ENCODE measurements at regions not wholly inside any gene's neighbourhood (a gene's known extent, or its start where the extent isn't known, plus 50 kb on each side); places are given as distances from the start of the nearest gene placed in this dataset.

- TF ChIP-seq EZH2phosphoT487 (IDR thresholded peaks at IDR 0.05; ENCODE audit: borderline replicate concordance, low read depth, low read length) (no peak), CTCF (conservative IDR thresholded peaks at IDR 0.05; ENCODE audit: low read length) (no peak)
- no peaks in the 10 kb centered on the region for H4K20me1 ChIP-seq (ENCODE audit: insufficient read depth, low read length)
- no peaks in the 10 kb centered on the region for H3K36me3 ChIP-seq (ENCODE audit: insufficient read depth, low read length)
- ChIA-PET POLR2A (no interaction called here), CTCF (ENCODE audit: unreplicated experiment) (no interaction called here)
- no peak for DNase-seq (ENCODE audit: low spot score)
- H3K27ac ChIP-seq (ENCODE audit: low read depth, low read length, poor library complexity, severe bottlenecking), result no peak overlapping the region
- H2AFZ ChIP-seq (ENCODE audit: low read length), result no peak overlapping the region
- H3K4me3 ChIP-seq (ENCODE audit: low read depth, low read length, poor library complexity, severe bottlenecking), result no peak overlapping the region
- H3K4me2 ChIP-seq (ENCODE audit: low read length), result no peak overlapping the region
- no peaks in the 10 kb centered on the region for H3K4me1 ChIP-seq (ENCODE audit: insufficient read depth, low read length, poor library complexity, severe bottlenecking)
- H3K9me2 ChIP-seq (ENCODE audit: insufficient read depth, low read length), result peaks cover 3% of the 10 kb centered on the region; the same call in 1 of the 2 replicates
- BruUV-seq (replicated peaks), result no TSS peak
- intact Hi-C loops (cut with micrococcal nuclease; ENCODE audit: unreplicated experiment), result no loop called here
- H3K79me2 ChIP-seq (ENCODE audit: insufficient read depth, low read depth, low read length), result no peaks in the 10 kb centered on the region
- H3K9me3 ChIP-seq (ENCODE audit: low read length), result no peaks in the 10 kb centered on the region
Observed at GRCh38 chr10:24779737-24780136, 56.0 kb upstream of the ARHGAP21 start.

DNA sequence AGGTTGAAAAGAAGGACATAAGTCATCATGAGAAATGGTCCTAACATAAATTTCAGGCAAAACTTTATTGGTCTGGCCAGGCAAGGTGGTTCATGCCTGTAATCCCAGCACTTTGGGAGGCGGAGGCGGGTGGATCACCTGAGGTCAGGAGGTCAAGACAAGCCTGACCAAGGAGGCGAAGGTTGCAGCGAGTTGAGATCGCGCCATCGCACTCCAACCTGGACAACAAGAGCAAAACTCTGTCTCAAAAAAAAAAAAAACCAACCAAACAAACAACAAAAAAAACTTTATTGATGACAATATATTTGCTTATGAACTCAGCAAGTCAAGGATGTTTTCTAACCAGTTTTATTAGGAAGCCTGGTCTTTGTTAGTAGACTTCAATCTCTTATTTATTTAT is 54.6 kb upstream of the ARHGAP21 start:
- POLR2A ChIA-PET, result interaction anchor here (0.7 kb wide), 1 partner anchor 204 kb away, joined by 3 read pairs; no protein-coding TSS in a partner anchor
- no peak overlapping the region for H3K27ac ChIP-seq (ENCODE audit: low read depth, low read length, poor library complexity, severe bottlenecking)
- H3K36me3 ChIP-seq (ENCODE audit: insufficient read depth, low read length), result no peaks in the 10 kb centered on the region
- H4K20me1 ChIP-seq (ENCODE audit: insufficient read depth, low read length), result no peaks in the 10 kb centered on the region
- no peak overlapping the region for H2AFZ ChIP-seq (ENCODE audit: low read length)
- H3K4me1 ChIP-seq (ENCODE audit: insufficient read depth, low read length, poor library complexity, severe bottlenecking), result no peaks in the 10 kb centered on the region
- CTCF ChIA-PET (ENCODE audit: unreplicated experiment), result no interaction called here
- peaks cover 3% of the 10 kb centered on the region; the same call in 1 of the 2 replicates for H3K9me2 ChIP-seq (ENCODE audit: insufficient read depth, low read length)
- intact Hi-C loops (cut with micrococcal nuclease; ENCODE audit: unreplicated experiment), result no loop called here
- no peaks in the 10 kb centered on the region for H3K79me2 ChIP-seq (ENCODE audit: insufficient read depth, low read depth, low read length)
- H3K9me3 ChIP-seq (ENCODE audit: low read length), result no peaks in the 10 kb centered on the region
- DNase-seq (ENCODE audit: low spot score), result no peak
- no peak overlapping the region for H3K4me3 ChIP-seq (ENCODE audit: low read depth, low read length, poor library complexity, severe bottlenecking)
- no peak for TF ChIP-seq EZH2phosphoT487 (IDR thresholded peaks at IDR 0.05; ENCODE audit: borderline replicate concordance, low read depth, low read length)
- no peak for TF ChIP-seq CTCF (conservative IDR thresholded peaks at IDR 0.05; ENCODE audit: low read length)
- no peak overlapping the region for H3K4me2 ChIP-seq (ENCODE audit: low read length)
- no TSS peak for BruUV-seq (replicated peaks)

- BruUV-seq (replicated peaks), result no TSS peak
- H3K36me3 ChIP-seq (ENCODE audit: insufficient read depth, low read length), result no peaks in the 10 kb centered on the region
- no peaks in the 10 kb centered on the region for H3K9me3 ChIP-seq (ENCODE audit: low read length)
- no peak overlapping the region for H2AFZ ChIP-seq (ENCODE audit: low read length)
- H3K4me2 ChIP-seq (ENCODE audit: low read length), result no peak overlapping the region
- no peaks in the 10 kb centered on the region for H3K4me1 ChIP-seq (ENCODE audit: insufficient read depth, low read length, poor library complexity, severe bottlenecking)
- intact Hi-C loops (cut with micrococcal nuclease; ENCODE audit: unreplicated experiment), result no loop called here
- POLR2A ChIA-PET, result no interaction called here
- no peaks in the 10 kb centered on the region for H4K20me1 ChIP-seq (ENCODE audit: insufficient read depth, low read length)
- peaks cover 3% of the 10 kb centered on the region; the same call in 1 of the 2 replicates for H3K9me2 ChIP-seq (ENCODE audit: insufficient read depth, low read length)
- no peak overlapping the region for H3K27ac ChIP-seq (ENCODE audit: low read depth, low read length, poor library complexity, severe bottlenecking)
- CTCF ChIA-PET (ENCODE audit: unreplicated experiment), result no interaction called here
- no peak for TF ChIP-seq EZH2phosphoT487 (IDR thresholded peaks at IDR 0.05; ENCODE audit: borderline replicate concordance, low read depth, low read length)
- TF ChIP-seq CTCF (conservative IDR thresholded peaks at IDR 0.05; ENCODE audit: low read length), result no peak
- no peaks in the 10 kb centered on the region for H3K79me2 ChIP-seq (ENCODE audit: insufficient read depth, low read depth, low read length)
- no peak for DNase-seq (ENCODE audit: low spot score)
- H3K4me3 ChIP-seq (ENCODE audit: low read depth, low read length, poor library complexity, severe bottlenecking), result no peak overlapping the region
Observed at GRCh38 chr10:24777196-24777595, 53.5 kb upstream of the ARHGAP21 start.
